Psoas muscle (tissue), 7 donors: ENCODE measurements at regions not wholly inside any gene's neighbourhood (a gene's known extent, or its start where the extent isn't known, plus 50 kb on each side); places are given as distances from the start of the nearest gene placed in this dataset.

Experiments
- ATAC-seq, 4 donors: fragments of 200-7000 bp; cut with Tn5 transposase; one replicate each; pipeline ENCODE4 v1.9.1; 2020; ENCODE audit warnings: moderate library complexity in 3 of 4, mild to moderate bottlenecking in 2 of 4
- DNase-seq, 2 donors: peaks; one replicate each; pipeline ENCODE4 v3.0.0-alpha.2; 2020
- H3K27ac ChIP-seq: fragments of 200-600 bp; one replicate; pipeline ENCODE4 v1.8.0; 2022
- H3K27me3 ChIP-seq, 3 donors: fragments of 200-600 bp in 1 of 3; one replicate each; pipeline versions ENCODE4 v1.6.1 to v1.8.0; 2013 to 2022; ENCODE audit warnings: low read length in 2 of 3, mild to moderate bottlenecking in 2 of 3, moderate library complexity in 1 of 3; ENCODE audit not compliant: insufficient read depth in 3 of 3
- H3K36me3 ChIP-seq, 2 donors: fragments of 200-600 bp in 1 of 2; one replicate each; pipeline versions ENCODE4 v1.6.1 to v1.8.0; 2013 to 2022; ENCODE audit warnings: low read depth in 1 of 2, mild to moderate bottlenecking in 1 of 2, moderate library complexity in 1 of 2; ENCODE audit not compliant: insufficient read depth in 1 of 2
- H3K4me1 ChIP-seq: fragments of 200-600 bp; one replicate; pipeline ENCODE4 v1.8.0; 2022
- H3K4me3 ChIP-seq: fragments of 200-600 bp; one replicate; pipeline ENCODE4 v1.8.0; 2022; ENCODE audit warnings: mild to moderate bottlenecking
- H3K9me3 ChIP-seq: fragments of 200-600 bp; one replicate; pipeline ENCODE4 v1.8.0; 2022
- WGBS, 3 donors: extraction: QIAGEN DNeasy Blood & Tissue Kit; methylation state at CpG; one replicate each; pipeline versions ENCODE4 v1.1.6 to v1.1.7; 2013; 5-methylcytosine and 5-hydroxymethylcytosine counted together
- intact Hi-C, 2 donors: fragments of 100-400 bp; cut with DNase I; formaldehyde crosslinking; loops; one replicate each; pipeline versions ENCODE4 v1.11.0 to v1.14.2; 2022
- TF ChIP-seq, protein P1 (sequence below): fragments of 200-600 bp; IDR thresholded peaks from one replicate; pipeline ENCODE4 v1.8.0; 2022; ENCODE audit warnings: antibody characterized with exemption
- donor health status: healthy with polysubstance abuse.
- donor health status: DM: no; HTN: no; CAD: no; lungs with moderate emphysema.
- donor health status: Bipolar disorder and iron deficiency.
- donor health status: healthy.
- donor health status: DM: yes; HTN: yes; CAD: no.
- donor health status: DM: no; HTN: no; CAD: no.
- donor health status: DM: yes; HTN: yes; CAD: no.

GRCh38 chr16:60739737-60740683 is 1296.2 kb downstream of the CDH8 start:
- Histone ChIP-seq H3K36me3 (no peaks in the 10 kb centered on the region), H3K4me1 (no peaks in the 10 kb centered on the region), H3K9me3 (no peaks in the 10 kb centered on the region), H3K4me3 (no peak overlapping the region), H3K27ac (no peak overlapping the region), H3K27me3 (no peaks in the 10 kb centered on the region)
- WGBS, 3 donors: 61 to 64% (median 63%) methylated on average over 13 of the region's 13 CpGs
- intact Hi-C loops: no loop called here
- ATAC-seq (no peak), DNase-seq (no peak)
- TF ChIP-seq, protein P1, sequence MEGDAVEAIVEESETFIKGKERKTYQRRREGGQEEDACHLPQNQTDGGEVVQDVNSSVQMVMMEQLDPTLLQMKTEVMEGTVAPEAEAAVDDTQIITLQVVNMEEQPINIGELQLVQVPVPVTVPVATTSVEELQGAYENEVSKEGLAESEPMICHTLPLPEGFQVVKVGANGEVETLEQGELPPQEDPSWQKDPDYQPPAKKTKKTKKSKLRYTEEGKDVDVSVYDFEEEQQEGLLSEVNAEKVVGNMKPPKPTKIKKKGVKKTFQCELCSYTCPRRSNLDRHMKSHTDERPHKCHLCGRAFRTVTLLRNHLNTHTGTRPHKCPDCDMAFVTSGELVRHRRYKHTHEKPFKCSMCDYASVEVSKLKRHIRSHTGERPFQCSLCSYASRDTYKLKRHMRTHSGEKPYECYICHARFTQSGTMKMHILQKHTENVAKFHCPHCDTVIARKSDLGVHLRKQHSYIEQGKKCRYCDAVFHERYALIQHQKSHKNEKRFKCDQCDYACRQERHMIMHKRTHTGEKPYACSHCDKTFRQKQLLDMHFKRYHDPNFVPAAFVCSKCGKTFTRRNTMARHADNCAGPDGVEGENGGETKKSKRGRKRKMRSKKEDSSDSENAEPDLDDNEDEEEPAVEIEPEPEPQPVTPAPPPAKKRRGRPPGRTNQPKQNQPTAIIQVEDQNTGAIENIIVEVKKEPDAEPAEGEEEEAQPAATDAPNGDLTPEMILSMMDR: no peak

GRCh38 chr16:60731329-60732050 is 1304.7 kb downstream of the CDH8 start:
- Histone ChIP-seq H3K9me3 (no peaks in the 10 kb centered on the region), H3K4me3 (no peak overlapping the region), H3K36me3 (no peaks in the 10 kb centered on the region), H3K27me3 (no peaks in the 10 kb centered on the region), H3K4me1 (no peaks in the 10 kb centered on the region), H3K27ac (no peak overlapping the region)
- WGBS, 3 donors: 34 to 42% (median 36%) methylated on average over 5 of the region's 5 CpGs
- TF ChIP-seq, protein P1: no peak
- ATAC-seq: no peak
- intact Hi-C loops: no loop called here
- no peak for DNase-seq

- no peaks in the 10 kb centered on the region for H3K27me3 ChIP-seq
- ATAC-seq (no peak), DNase-seq (no peak)
- intact Hi-C loops: no loop called here
- H3K36me3 ChIP-seq: no peaks in the 10 kb centered on the region
- no peak overlapping the region for H3K4me3 ChIP-seq
- H3K27ac ChIP-seq: no peak overlapping the region
- H3K4me1 ChIP-seq: no peaks in the 10 kb centered on the region
- no peaks in the 10 kb centered on the region for H3K9me3 ChIP-seq
- TF ChIP-seq, protein P1: no peak
Observed at GRCh38 chr16:60729051-60729450, 1307.2 kb downstream of the CDH8 start.

- TF ChIP-seq, protein P1: no peak
- WGBS, 3 donors: 78 to 79% (median 78%) methylated on average over 5 of the region's 5 CpGs
- ATAC-seq (no peak), DNase-seq (no peak)
- Histone ChIP-seq H3K4me1 (no peaks in the 10 kb centered on the region), H3K36me3 (no peaks in the 10 kb centered on the region), H3K27me3 (no peaks in the 10 kb centered on the region), H3K4me3 (no peak overlapping the region), H3K27ac (no peak overlapping the region), H3K9me3 (no peaks in the 10 kb centered on the region)
- intact Hi-C loops: no loop called here
Observed at GRCh38 chr16:60727851-60728250, 1308.4 kb downstream of the CDH8 start.
